WTC11 (cell line): ENCODE measurements at regions not wholly inside any gene's neighbourhood (a gene's known extent, or its start where the extent isn't known, plus 50 kb on each side); places are given as distances from the start of the nearest gene placed in this dataset.

Source experiments
- ESRRA ChIP-seq: sonication (generic); formaldehyde crosslinking; IDR thresholded peaks from 2 replicates; pipeline ENCODE4 v1.8.1; 2022; ENCODE audit warnings: mild to moderate bottlenecking, missing genetic modification reagents, borderline replicate concordance
- TF ChIP-seq, protein P1 (sequence below): fragments of 200-600 bp; IDR thresholded peaks from 2 replicates; pipeline ENCODE4 v1.8.0; 2022; ENCODE audit warnings: antibody characterized with exemption
- TF ChIP-seq, protein P2 (sequence below): sonication (generic); formaldehyde crosslinking; IDR thresholded peaks from 2 replicates; pipeline ENCODE4 v1.8.0; 2022; ENCODE audit warnings: mild to moderate bottlenecking, missing genetic modification reagents

DNA sequence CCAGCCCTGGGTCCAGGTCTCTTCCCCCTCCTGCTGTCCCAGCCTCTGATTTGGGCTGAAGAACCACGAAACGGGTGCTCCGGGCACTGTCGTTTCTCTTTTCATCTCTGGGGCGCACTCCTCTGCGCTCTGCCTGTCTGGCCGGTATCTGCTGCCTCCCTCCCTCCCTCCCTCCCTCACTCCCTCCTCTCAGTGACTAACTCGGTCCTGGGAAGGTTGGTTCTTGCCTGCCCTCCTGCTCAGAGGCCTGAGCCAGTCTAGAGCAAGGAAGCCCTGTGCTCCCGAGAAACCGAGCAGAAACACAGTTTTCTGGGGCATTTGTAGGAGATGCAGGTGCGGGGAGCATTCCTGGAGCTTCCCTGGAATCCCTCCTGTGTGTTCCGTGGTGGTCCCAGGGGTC is 1235.2 kb downstream of the BRD1 start:
- no peak for TF ChIP-seq ESRRA (CRISPR knock-in tag)
- TF ChIP-seq, protein P1, sequence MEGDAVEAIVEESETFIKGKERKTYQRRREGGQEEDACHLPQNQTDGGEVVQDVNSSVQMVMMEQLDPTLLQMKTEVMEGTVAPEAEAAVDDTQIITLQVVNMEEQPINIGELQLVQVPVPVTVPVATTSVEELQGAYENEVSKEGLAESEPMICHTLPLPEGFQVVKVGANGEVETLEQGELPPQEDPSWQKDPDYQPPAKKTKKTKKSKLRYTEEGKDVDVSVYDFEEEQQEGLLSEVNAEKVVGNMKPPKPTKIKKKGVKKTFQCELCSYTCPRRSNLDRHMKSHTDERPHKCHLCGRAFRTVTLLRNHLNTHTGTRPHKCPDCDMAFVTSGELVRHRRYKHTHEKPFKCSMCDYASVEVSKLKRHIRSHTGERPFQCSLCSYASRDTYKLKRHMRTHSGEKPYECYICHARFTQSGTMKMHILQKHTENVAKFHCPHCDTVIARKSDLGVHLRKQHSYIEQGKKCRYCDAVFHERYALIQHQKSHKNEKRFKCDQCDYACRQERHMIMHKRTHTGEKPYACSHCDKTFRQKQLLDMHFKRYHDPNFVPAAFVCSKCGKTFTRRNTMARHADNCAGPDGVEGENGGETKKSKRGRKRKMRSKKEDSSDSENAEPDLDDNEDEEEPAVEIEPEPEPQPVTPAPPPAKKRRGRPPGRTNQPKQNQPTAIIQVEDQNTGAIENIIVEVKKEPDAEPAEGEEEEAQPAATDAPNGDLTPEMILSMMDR = no peak
- TF ChIP-seq, protein P2, sequence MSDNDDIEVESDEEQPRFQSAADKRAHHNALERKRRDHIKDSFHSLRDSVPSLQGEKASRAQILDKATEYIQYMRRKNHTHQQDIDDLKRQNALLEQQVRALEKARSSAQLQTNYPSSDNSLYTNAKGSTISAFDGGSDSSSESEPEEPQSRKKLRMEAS (CRISPR knock-in tag) = no peak
